HK-2 (cell line): ENCODE measurements at regions not wholly inside any gene's neighbourhood (a gene's known extent, or its start where the extent isn't known, plus 50 kb on each side); places are given as distances from the start of the nearest gene placed in this dataset.
"Not testable (repeated sequence)": the region's sequence is repeated elsewhere in the genome, so short reads cannot be mapped to it uniquely, and the experiment has no call there.

Experiments
- DNase-seq: peaks from one replicate; pipeline ENCODE4 v3.0.0-alpha.2; 2018; ENCODE audit not compliant: unreplicated experiment

- no peak for DNase-seq
Observed at GRCh38 chr1:200317236-200317635, 92.6 kb downstream of the ZNF281 start.

GRCh38 chr1:200316148-200316803 lies 93.6 kb downstream of the ZNF281 start:
- no peak for DNase-seq

- no peak for DNase-seq
Observed at GRCh38 chr1:200314085-200314750, 95.6 kb downstream of the ZNF281 start.

- DNase-seq = no peak
Observed at GRCh38 chr1:200311256-200311655, 98.6 kb downstream of the ZNF281 start.

GRCh38 chr1:200310824-200311223 lies 99.0 kb downstream of the ZNF281 start:
- no peak for DNase-seq

GRCh38 chr1:200307755-200308066 lies 102.1 kb downstream of the ZNF281 start:
- DNase-seq = no peak

GRCh38 chr1:200306944-200307754 lies 102.7 kb downstream of the ZNF281 start:
- no peak for DNase-seq

GRCh38 chr1:200305806-200306205 lies 104.0 kb downstream of the ZNF281 start:
- no peak for DNase-seq

- DNase-seq = no peak
Observed at GRCh38 chr1:200304171-200304570, 105.7 kb downstream of the ZNF281 start.

- no peak for DNase-seq
Observed at GRCh38 chr1:200302921-200303290, 106.9 kb downstream of the ZNF281 start.

- no peak for DNase-seq
Observed at GRCh38 chr1:200302192-200302920, 107.5 kb downstream of the ZNF281 start.

GRCh38 chr1:200301152-200301551 lies 108.7 kb downstream of the ZNF281 start:
- DNase-seq = no peak

GRCh38 chr1:200299571-200299970 lies 110.3 kb downstream of the ZNF281 start:
- DNase-seq = no peak

GRCh38 chr1:200298242-200298641 lies 111.6 kb downstream of the ZNF281 start:
- no peak for DNase-seq

- DNase-seq = no peak
Observed at GRCh38 chr1:200296091-200296661, 113.7 kb downstream of the ZNF281 start.

GRCh38 chr1:200294241-200294640 lies 115.6 kb downstream of the ZNF281 start:
- no peak for DNase-seq

- no peak for DNase-seq
Observed at GRCh38 chr1:200292699-200293098, 117.1 kb downstream of the ZNF281 start.

GRCh38 chr1:200291106-200291505 lies 118.7 kb downstream of the ZNF281 start:
- DNase-seq = no peak

- DNase-seq = no peak
Observed at GRCh38 chr1:200290010-200290685, 119.7 kb downstream of the ZNF281 start.

- DNase-seq = no peak
Observed at GRCh38 chr1:200288226-200288625, 121.6 kb downstream of the ZNF281 start.

GRCh38 chr1:200284236-200284635 lies 125.6 kb downstream of the ZNF281 start:
- not testable (repeated sequence) for DNase-seq
